ENCODE measurements at regions not wholly inside any gene's neighbourhood (a gene's known extent, or its start where the extent isn't known, plus 50 kb on each side); places are given as distances from the start of the nearest gene placed in this dataset.

DNA sequence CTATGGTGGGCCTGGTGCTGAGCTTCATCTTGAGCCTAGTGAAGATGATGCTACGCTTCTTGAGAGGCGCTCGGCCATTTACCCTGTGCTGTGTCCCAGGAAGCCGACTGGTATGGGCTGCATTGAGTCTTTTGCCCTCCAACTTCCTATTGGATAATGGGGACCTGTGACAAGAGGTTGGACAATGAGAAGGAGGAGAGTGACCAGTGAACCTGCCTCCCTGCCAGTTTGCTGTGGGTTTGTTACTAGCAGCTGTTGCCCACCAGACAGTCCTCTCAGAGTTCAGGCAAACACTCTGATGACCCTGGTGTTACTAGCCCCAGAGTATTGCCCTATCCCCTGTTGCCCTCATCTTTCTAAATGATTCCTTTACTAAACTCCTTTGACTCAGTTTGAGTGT is 99.6 kb upstream of the PFN2 start:
- TF ChIP-seq, protein P1, sequence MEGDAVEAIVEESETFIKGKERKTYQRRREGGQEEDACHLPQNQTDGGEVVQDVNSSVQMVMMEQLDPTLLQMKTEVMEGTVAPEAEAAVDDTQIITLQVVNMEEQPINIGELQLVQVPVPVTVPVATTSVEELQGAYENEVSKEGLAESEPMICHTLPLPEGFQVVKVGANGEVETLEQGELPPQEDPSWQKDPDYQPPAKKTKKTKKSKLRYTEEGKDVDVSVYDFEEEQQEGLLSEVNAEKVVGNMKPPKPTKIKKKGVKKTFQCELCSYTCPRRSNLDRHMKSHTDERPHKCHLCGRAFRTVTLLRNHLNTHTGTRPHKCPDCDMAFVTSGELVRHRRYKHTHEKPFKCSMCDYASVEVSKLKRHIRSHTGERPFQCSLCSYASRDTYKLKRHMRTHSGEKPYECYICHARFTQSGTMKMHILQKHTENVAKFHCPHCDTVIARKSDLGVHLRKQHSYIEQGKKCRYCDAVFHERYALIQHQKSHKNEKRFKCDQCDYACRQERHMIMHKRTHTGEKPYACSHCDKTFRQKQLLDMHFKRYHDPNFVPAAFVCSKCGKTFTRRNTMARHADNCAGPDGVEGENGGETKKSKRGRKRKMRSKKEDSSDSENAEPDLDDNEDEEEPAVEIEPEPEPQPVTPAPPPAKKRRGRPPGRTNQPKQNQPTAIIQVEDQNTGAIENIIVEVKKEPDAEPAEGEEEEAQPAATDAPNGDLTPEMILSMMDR (IDR thresholded peaks at IDR 0.05): no peak
- TF ChIP-seq POLR2A (IDR thresholded peaks at IDR 0.05) (no peak), POLR2AphosphoS5 (IDR thresholded peaks at IDR 0.05) (no peak)
